ENCODE measurements at regions not wholly inside any gene's neighbourhood (a gene's known extent, or its start where the extent isn't known, plus 50 kb on each side); places are given as distances from the start of the nearest gene placed in this dataset.

GRCh38 chr1:8197493-8198282, 120.2 kb upstream of the SLC45A1 start:
- no peaks in the 10 kb centered on the region for H3K4me1 ChIP-seq (ENCODE audit: insufficient read depth, low read length, severe bottlenecking)
- no peaks in the 10 kb centered on the region for H3K9me3 ChIP-seq (ENCODE audit: low read length)
- H3K27ac ChIP-seq (ENCODE audit: low read depth, low read length, poor library complexity, severe bottlenecking): no peak overlapping the region
- no peaks in the 10 kb centered on the region for H3K36me3 ChIP-seq (ENCODE audit: insufficient read depth, low read length)
- H3K9ac ChIP-seq (ENCODE audit: low read length): no peak overlapping the region
- H3K79me2 ChIP-seq (ENCODE audit: insufficient read depth, low read length): no peaks in the 10 kb centered on the region
- H3K4me2 ChIP-seq (ENCODE audit: low read length): no peak overlapping the region
- TF ChIP-seq EZH2 (IDR thresholded peaks at IDR 0.05; ENCODE audit: borderline replicate concordance, low read length) (no peak), CTCF (IDR thresholded peaks at IDR 0.05; ENCODE audit: low read length) (no peak)
- no peak overlapping the region for H3K4me3 ChIP-seq (ENCODE audit: low read depth, low read length, poor library complexity, severe bottlenecking)
- H3K27me3 ChIP-seq (ENCODE audit: insufficient read depth, low read length): no peaks in the 10 kb centered on the region
- no peaks in the 10 kb centered on the region for H3F3A ChIP-seq (ENCODE audit: insufficient read depth, low read length)
- no peaks in the 10 kb centered on the region for H4K20me1 ChIP-seq (ENCODE audit: insufficient read depth, low read length)
- no peak overlapping the region for H2AFZ ChIP-seq (ENCODE audit: low read length)
- H3K9me2 ChIP-seq (ENCODE audit: low read depth, low read length): no peaks in the 10 kb centered on the region

- H3K9me3 ChIP-seq (ENCODE audit: low read length): no peaks in the 10 kb centered on the region
- no peaks in the 10 kb centered on the region for H3F3A ChIP-seq (ENCODE audit: insufficient read depth, low read length)
- no peaks in the 10 kb centered on the region for H3K9me2 ChIP-seq (ENCODE audit: low read depth, low read length)
- H3K27ac ChIP-seq (ENCODE audit: low read depth, low read length, poor library complexity, severe bottlenecking): no peak overlapping the region
- H3K4me2 ChIP-seq (ENCODE audit: low read length): no peak overlapping the region
- no peak for TF ChIP-seq EZH2 (IDR thresholded peaks at IDR 0.05; ENCODE audit: borderline replicate concordance, low read length)
- no peak for TF ChIP-seq CTCF (IDR thresholded peaks at IDR 0.05; ENCODE audit: low read length)
- no peak overlapping the region for H2AFZ ChIP-seq (ENCODE audit: low read length)
- H3K4me1 ChIP-seq (ENCODE audit: insufficient read depth, low read length, severe bottlenecking): no peaks in the 10 kb centered on the region
- H4K20me1 ChIP-seq (ENCODE audit: insufficient read depth, low read length): no peaks in the 10 kb centered on the region
- H3K27me3 ChIP-seq (ENCODE audit: insufficient read depth, low read length): no peaks in the 10 kb centered on the region
- no peak overlapping the region for H3K9ac ChIP-seq (ENCODE audit: low read length)
- H3K4me3 ChIP-seq (ENCODE audit: low read depth, low read length, poor library complexity, severe bottlenecking): no peak overlapping the region
- no peaks in the 10 kb centered on the region for H3K79me2 ChIP-seq (ENCODE audit: insufficient read depth, low read length)
- H3K36me3 ChIP-seq (ENCODE audit: insufficient read depth, low read length): no peaks in the 10 kb centered on the region
These were observed 123.3 kb upstream of the SLC45A1 start for GRCh38 chr1:8194481-8195227.

GRCh38 chr1:8193840-8194406, 124.0 kb upstream of the SLC45A1 start:
- H3K36me3 ChIP-seq (ENCODE audit: insufficient read depth, low read length): no peaks in the 10 kb centered on the region
- no peaks in the 10 kb centered on the region for H3F3A ChIP-seq (ENCODE audit: insufficient read depth, low read length)
- no peak overlapping the region for H2AFZ ChIP-seq (ENCODE audit: low read length)
- no peaks in the 10 kb centered on the region for H3K79me2 ChIP-seq (ENCODE audit: insufficient read depth, low read length)
- no peak overlapping the region for H3K27ac ChIP-seq (ENCODE audit: low read depth, low read length, poor library complexity, severe bottlenecking)
- H3K9ac ChIP-seq (ENCODE audit: low read length): no peak overlapping the region
- TF ChIP-seq EZH2 (IDR thresholded peaks at IDR 0.05; ENCODE audit: borderline replicate concordance, low read length) (no peak), CTCF (IDR thresholded peaks at IDR 0.05; ENCODE audit: low read length) (no peak)
- H3K27me3 ChIP-seq (ENCODE audit: insufficient read depth, low read length): no peaks in the 10 kb centered on the region
- H3K4me3 ChIP-seq (ENCODE audit: low read depth, low read length, poor library complexity, severe bottlenecking): no peak overlapping the region
- H3K9me2 ChIP-seq (ENCODE audit: low read depth, low read length): no peaks in the 10 kb centered on the region
- H3K4me1 ChIP-seq (ENCODE audit: insufficient read depth, low read length, severe bottlenecking): no peaks in the 10 kb centered on the region
- H3K9me3 ChIP-seq (ENCODE audit: low read length): no peaks in the 10 kb centered on the region
- no peak overlapping the region for H3K4me2 ChIP-seq (ENCODE audit: low read length)
- H4K20me1 ChIP-seq (ENCODE audit: insufficient read depth, low read length): no peaks in the 10 kb centered on the region
